Endothelial cell of umbilical vein (primary cell): ENCODE measurements at regions not wholly inside any gene's neighbourhood (a gene's known extent, or its start where the extent isn't known, plus 50 kb on each side); places are given as distances from the start of the nearest gene placed in this dataset.

Experiments
- MYC ChIP-seq: IDR thresholded peaks from one replicate; pipeline ENCODE4 v1.6.1; 2011; ENCODE audit warnings: mild to moderate bottlenecking, low read depth, low read length
- TF ChIP-seq, protein P1 (sequence below), 2 donors: IDR thresholded peaks; 1 replicate in 1 of 2; 2 replicates in 1 of 2; pipeline ENCODE4 v1.5.1; 2011; ENCODE audit warnings: low read length in 2 of 2, mild to moderate bottlenecking in 2 of 2, moderate library complexity in 2 of 2, control low read depth in 1 of 2, inconsistent platforms in 1 of 2, low read depth in 1 of 2; ENCODE audit not compliant: insufficient read depth in 1 of 2; ENCODE audit errors: extremely low read depth in 1 of 2

GRCh38 chr18:76134628-76135027 is 360.4 kb downstream of the ZNF516 start:
- no peak for TF ChIP-seq MYC
- TF ChIP-seq, protein P1, sequence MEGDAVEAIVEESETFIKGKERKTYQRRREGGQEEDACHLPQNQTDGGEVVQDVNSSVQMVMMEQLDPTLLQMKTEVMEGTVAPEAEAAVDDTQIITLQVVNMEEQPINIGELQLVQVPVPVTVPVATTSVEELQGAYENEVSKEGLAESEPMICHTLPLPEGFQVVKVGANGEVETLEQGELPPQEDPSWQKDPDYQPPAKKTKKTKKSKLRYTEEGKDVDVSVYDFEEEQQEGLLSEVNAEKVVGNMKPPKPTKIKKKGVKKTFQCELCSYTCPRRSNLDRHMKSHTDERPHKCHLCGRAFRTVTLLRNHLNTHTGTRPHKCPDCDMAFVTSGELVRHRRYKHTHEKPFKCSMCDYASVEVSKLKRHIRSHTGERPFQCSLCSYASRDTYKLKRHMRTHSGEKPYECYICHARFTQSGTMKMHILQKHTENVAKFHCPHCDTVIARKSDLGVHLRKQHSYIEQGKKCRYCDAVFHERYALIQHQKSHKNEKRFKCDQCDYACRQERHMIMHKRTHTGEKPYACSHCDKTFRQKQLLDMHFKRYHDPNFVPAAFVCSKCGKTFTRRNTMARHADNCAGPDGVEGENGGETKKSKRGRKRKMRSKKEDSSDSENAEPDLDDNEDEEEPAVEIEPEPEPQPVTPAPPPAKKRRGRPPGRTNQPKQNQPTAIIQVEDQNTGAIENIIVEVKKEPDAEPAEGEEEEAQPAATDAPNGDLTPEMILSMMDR (IDR thresholded peaks at IDR 0.05; ENCODE audit: extremely low read depth in 1 of 2, insufficient read depth in 1 of 2, low read depth in 1 of 2, low read length in 2 of 2), result no peak
